GM12801 (cell line): ENCODE measurements at regions not wholly inside any gene's neighbourhood (a gene's known extent, or its start where the extent isn't known, plus 50 kb on each side); places are given as distances from the start of the nearest gene placed in this dataset.

Experiments
- CTCF ChIP-seq: IDR thresholded peaks from one replicate; pipeline ENCODE4 v1.5.1; 2011; ENCODE audit warnings: control low read depth; ENCODE audit not compliant: insufficient read length; ENCODE audit errors: extremely low read depth

- no peak for TF ChIP-seq CTCF
Measured at GRCh38 chr3:153539263-153539662, 377.2 kb downstream of the RAP2B start.

DNA sequence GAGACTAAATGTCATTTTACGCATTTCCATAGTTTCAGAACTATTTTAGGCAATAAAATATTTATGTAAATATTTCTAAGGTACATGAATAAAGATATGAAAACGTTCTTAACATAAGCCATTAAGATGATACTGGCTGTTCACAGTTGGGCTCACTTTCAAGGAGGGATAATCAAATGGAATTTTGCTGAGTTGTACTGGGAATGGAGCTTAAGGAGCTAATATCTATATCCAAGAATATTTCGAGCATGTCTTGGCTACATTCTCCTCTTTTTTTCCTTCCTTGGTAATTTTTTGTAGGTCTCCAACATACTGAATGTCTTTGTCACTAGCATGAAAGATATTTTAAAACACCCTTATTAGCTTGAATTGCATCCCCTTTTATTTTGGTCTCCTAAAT lies 383.4 kb downstream of the RAP2B start:
- no peak for TF ChIP-seq CTCF

- no peak for TF ChIP-seq CTCF
Measured at GRCh38 chr3:153547970-153548369, 385.9 kb downstream of the RAP2B start.

GRCh38 chr3:153551536-153552285 lies 389.7 kb downstream of the RAP2B start:
- TF ChIP-seq CTCF, result no peak

DNA sequence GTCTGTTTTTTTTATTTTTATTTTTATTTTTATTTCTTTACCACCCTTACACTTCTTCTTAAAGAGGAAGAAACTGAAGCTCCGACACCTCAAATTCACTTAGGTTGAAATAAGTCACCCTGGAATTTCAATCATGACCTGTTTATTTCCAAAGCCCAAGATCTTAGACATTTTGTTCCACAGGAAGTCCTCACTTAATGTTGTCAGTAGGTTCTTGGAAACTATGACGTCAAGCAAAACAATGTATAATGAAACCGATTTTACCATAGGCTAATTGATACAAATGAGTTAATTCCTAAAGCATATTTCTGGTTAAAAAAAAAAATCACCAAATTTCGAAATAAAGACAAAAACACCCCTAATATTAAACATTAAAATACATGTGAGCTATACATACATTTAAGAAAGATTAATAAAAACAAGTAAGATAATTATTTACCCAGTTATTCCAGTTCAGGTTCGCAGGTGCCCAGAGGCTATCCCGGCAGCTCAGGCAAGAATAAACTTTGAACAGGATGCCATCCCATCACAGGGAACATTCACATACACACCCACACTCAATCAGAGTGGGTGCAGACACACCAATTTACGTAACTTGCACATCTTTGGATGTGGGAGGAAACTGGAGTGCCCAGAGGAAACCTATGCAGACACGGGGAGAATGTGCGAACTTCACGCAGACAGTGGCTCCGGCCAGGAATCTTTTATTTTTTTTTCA lies 391.0 kb downstream of the RAP2B start:
- TF ChIP-seq CTCF, result no peak

- no peak for TF ChIP-seq CTCF
Measured at GRCh38 chr3:153553605-153553945, 391.5 kb downstream of the RAP2B start.

DNA sequence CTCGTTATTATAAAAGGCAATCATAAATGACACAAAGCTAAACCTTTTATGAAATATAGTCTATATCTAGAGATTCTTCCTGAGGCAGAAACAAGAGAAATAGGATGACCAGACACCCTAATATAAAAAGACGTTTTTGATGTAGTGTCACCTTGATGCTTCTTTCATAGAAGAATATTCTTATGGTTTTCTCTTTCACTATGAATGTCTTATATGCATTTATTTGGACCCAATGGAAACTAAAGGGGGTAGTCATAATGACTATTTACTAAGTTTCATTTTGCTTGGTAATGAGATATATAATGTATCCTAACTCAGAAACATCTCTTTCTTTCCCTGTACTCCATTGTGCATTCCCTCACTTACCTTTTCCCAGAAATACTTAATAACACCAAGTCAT lies 393.9 kb downstream of the RAP2B start:
- no peak for TF ChIP-seq CTCF
